Thyroid gland (tissue), 4 donors: ENCODE measurements at regions not wholly inside any gene's neighbourhood (a gene's known extent, or its start where the extent isn't known, plus 50 kb on each side); places are given as distances from the start of the nearest gene placed in this dataset.

Source experiments
- DNase-seq, 2 donors: peaks; one replicate each; pipeline ENCODE4 v3.0.0-alpha.2; 2019
- H3K27ac ChIP-seq, 3 donors: fragments of 200-600 bp; sonication (generic); 1 replicate in 2 of 3; 2 replicates in 1 of 3; pipeline ENCODE4 v1.5.1; 2016 to 2019; ENCODE audit warnings: mild to moderate bottlenecking in 1 of 3, moderate library complexity in 1 of 3
- H3K27me3 ChIP-seq: fragments of 200-600 bp; sonication (generic); one replicate; pipeline ENCODE4 v1.5.1; 2019
- H3K36me3 ChIP-seq, 2 donors: fragments of 200-600 bp; sonication (generic); one replicate each; pipeline ENCODE4 v1.5.1; 2016 to 2019
- H3K4me1 ChIP-seq, 2 donors: fragments of 200-600 bp; sonication (generic); one replicate each; pipeline ENCODE4 v1.5.1; 2017 to 2019
- H3K4me3 ChIP-seq, 3 donors: fragments of 200-600 bp; sonication (generic); replicated peaks in 1 of 3; 1 replicate in 2 of 3; 2 replicates in 1 of 3; pipeline ENCODE4 v1.5.1; 2016; ENCODE audit warnings: mild to moderate bottlenecking in 1 of 3
- H3K9me3 ChIP-seq: fragments of 200-600 bp; sonication (generic); one replicate; pipeline ENCODE4 v1.5.1; 2017
- POLR2A ChIP-seq, 2 donors: fragments of 450-650 bp; IDR thresholded peaks; one replicate each; pipeline ENCODE4 v1.6.1; 2017; ENCODE audit warnings: antibody characterized with exemption in 2 of 2, mild to moderate bottlenecking in 2 of 2, moderate library complexity in 1 of 2
- WGBS, 2 donors: methylation state at CpG; one replicate each; pipeline ENCODE4 v1.1.5; 2017; 5-methylcytosine and 5-hydroxymethylcytosine counted together
- intact Hi-C: fragments of 100-400 bp; cut with DNase I; formaldehyde crosslinking; loops from one replicate; pipeline ENCODE4 v1.15.1; 2023
- TF ChIP-seq, protein P1 (sequence below), 6 experiments: fragments of 200-600 bp in 3 of 6; fragments of 450-650 bp in 3 of 6; sonication (generic) in 3 of 6; IDR thresholded peaks; one replicate each; pipeline ENCODE4 v1.5.1; 2016 to 2019; ENCODE audit warnings: antibody characterized with exemption in 6 of 6, mild to moderate bottlenecking in 2 of 6, inconsistent platforms in 1 of 6, moderate library complexity in 1 of 6

DNA sequence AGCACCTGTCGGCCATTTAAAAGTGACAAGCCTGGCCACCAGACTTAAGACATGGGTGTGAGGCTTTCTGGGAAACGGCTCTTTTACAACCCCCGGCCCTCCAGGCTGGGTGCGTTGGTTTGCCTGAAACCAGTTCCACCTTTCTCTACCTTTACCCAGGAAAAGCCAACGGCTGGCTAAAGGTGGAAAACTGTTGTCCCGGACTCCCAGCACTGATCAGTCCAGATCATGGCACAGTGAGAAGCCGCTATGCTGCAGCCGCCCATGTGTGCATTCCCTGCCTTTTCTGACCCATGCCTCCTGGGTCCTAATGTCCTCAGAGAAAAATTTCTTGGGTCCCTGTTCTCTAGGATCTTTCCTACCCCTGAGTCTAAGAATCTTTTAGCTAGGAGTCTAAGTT is 655.7 kb upstream of the HS3ST5 start:
- no peak overlapping the region for H3K4me3 ChIP-seq
- 89 to 94% methylated on average over 8 of the region's 8 CpGs for WGBS, 2 donors
- H3K27me3 ChIP-seq: no peaks in the 10 kb centered on the region
- intact Hi-C loops: no loop called here
- DNase-seq: no peak
- no peaks in the 10 kb centered on the region for H3K36me3 ChIP-seq
- TF ChIP-seq, protein P1, sequence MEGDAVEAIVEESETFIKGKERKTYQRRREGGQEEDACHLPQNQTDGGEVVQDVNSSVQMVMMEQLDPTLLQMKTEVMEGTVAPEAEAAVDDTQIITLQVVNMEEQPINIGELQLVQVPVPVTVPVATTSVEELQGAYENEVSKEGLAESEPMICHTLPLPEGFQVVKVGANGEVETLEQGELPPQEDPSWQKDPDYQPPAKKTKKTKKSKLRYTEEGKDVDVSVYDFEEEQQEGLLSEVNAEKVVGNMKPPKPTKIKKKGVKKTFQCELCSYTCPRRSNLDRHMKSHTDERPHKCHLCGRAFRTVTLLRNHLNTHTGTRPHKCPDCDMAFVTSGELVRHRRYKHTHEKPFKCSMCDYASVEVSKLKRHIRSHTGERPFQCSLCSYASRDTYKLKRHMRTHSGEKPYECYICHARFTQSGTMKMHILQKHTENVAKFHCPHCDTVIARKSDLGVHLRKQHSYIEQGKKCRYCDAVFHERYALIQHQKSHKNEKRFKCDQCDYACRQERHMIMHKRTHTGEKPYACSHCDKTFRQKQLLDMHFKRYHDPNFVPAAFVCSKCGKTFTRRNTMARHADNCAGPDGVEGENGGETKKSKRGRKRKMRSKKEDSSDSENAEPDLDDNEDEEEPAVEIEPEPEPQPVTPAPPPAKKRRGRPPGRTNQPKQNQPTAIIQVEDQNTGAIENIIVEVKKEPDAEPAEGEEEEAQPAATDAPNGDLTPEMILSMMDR (IDR thresholded peaks at IDR 0.05): no peak
- TF ChIP-seq POLR2A (IDR thresholded peaks at IDR 0.05): no peak
- no peak overlapping the region for H3K27ac ChIP-seq
- H3K9me3 ChIP-seq: no peaks in the 10 kb centered on the region
- no peaks in the 10 kb centered on the region for H3K4me1 ChIP-seq

DNA sequence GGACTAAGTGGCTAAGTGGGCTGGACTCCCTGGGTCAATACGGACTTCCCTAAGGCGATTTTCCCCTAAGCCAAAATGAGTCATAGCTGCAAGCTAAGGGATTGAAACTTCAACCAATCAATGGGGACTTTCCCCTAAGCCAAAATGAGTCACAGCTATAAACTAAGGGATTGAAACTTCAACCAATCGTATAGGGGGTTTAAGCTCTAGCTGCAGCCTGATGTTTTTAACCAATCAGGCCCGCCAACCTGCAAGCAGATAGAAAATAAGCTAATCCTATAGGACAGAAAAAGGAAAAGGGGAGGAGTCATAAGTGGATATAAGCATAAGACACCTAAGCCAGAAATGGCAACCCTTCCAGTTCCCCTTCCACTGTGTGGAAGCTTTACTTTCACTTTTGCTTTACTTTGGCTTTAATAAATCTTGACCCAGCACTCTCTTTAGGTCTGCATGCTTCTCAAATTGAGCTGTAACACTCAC is 655.0 kb upstream of the HS3ST5 start:
- WGBS, 2 donors: 87 to 91% methylated on average over 4 of the region's 4 CpGs
- Histone ChIP-seq H3K4me1 (no peaks in the 10 kb centered on the region), H3K4me3 (no peak overlapping the region), H3K9me3 (no peaks in the 10 kb centered on the region), H3K27me3 (no peaks in the 10 kb centered on the region), H3K27ac (no peak overlapping the region), H3K36me3 (no peaks in the 10 kb centered on the region)
- intact Hi-C loops: no loop called here
- TF ChIP-seq, protein P1 (IDR thresholded peaks at IDR 0.05): no peak
- TF ChIP-seq POLR2A (IDR thresholded peaks at IDR 0.05): no peak
- DNase-seq: no peak

DNA sequence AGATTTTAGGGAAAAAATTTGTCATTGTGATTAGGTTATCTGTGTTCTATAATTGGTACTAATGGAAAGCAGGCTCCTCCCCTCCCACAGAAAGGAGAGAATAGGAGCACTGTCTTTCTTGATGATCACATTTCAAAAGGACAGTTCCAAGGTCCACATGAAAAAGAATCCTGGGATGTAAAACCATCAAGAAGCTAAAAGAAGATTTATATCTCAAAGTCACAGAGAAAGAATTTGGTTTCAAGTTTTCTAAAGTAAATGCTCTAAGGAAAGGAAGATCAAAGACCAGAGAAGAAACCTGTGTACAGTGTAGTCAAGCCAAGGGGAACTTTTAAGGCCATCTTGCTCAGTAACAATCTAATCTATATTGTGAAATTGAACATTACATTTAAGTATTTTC is 652.7 kb upstream of the HS3ST5 start:
- H3K4me1 ChIP-seq: no peaks in the 10 kb centered on the region
- intact Hi-C loops: no loop called here
- no peak overlapping the region for H3K27ac ChIP-seq
- H3K9me3 ChIP-seq: no peaks in the 10 kb centered on the region
- H3K4me3 ChIP-seq: no peak overlapping the region
- H3K36me3 ChIP-seq: no peaks in the 10 kb centered on the region
- no peak for TF ChIP-seq POLR2A (IDR thresholded peaks at IDR 0.05)
- TF ChIP-seq, protein P1 (IDR thresholded peaks at IDR 0.05): no peak
- no peaks in the 10 kb centered on the region for H3K27me3 ChIP-seq
- DNase-seq: no peak

DNA sequence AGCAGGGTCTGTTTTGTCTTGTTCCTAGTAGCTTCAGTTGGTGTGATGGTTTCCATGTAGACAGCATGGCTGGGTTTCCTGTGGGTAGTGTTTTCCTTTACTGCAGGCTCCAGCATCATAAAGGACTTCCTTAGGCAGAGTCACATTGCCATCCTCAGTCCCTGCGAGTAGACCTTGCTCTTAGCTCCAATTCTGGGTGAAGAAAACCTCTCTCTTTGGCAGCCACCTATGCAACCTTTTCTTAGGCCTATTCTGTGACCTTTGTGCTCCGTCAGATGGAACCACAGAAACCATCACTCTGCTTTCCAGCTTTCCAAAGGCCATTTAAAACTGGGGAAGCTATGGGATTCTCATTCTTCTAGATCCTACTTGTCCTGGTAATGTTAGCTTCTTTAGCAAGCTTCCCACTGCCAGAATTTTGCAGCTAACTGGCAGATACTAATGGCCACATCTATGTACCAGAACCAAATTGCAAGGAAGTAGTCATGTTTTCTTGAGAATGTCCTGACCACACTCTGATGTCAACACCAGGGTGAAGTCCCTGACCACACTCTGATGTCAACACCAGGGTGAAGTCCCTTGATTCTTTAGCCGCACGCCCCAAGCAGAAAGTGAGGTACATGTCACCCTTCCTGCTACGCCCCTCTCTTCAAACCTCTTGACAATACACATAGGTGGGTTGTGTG is 646.6 kb upstream of the HS3ST5 start:
- WGBS, 2 donors: 87 to 91% methylated on average over 5 of the region's 5 CpGs

DNA sequence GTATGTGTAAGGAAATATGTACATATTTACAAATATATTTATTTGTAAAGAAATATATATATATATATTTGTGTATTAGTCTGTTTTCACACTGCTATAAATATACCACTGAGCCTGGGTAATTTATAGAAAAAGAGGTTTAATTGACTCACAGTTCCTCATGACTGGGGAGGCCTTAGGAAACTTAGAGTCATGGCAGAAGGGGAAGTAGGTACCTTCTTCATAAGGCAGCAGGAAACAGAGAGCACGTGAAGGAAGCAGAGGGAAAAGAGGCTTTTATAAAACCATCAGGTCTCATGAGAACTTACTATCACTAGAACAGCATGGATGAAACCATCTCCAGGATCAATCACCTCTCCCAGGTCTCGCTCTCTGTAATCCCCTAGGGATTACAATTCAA is 644.5 kb upstream of the HS3ST5 start:
- TF ChIP-seq, protein P1 (IDR thresholded peaks at IDR 0.05): no peak
- no peak for TF ChIP-seq POLR2A (IDR thresholded peaks at IDR 0.05)

More for the DNA sequence above, 646.6 kb upstream of the HS3ST5 start:
- intact Hi-C loops: no loop called here
- Histone ChIP-seq H3K27me3 (no peaks in the 10 kb centered on the region), H3K4me1 (no peaks in the 10 kb centered on the region), H3K36me3 (no peaks in the 10 kb centered on the region), H3K27ac (no peak overlapping the region), H3K4me3 (no peak overlapping the region), H3K9me3 (no peaks in the 10 kb centered on the region)
- no peak for DNase-seq
- TF ChIP-seq POLR2A (IDR thresholded peaks at IDR 0.05): no peak
- TF ChIP-seq, protein P1 (IDR thresholded peaks at IDR 0.05): no peak

More for the DNA sequence above, 644.5 kb upstream of the HS3ST5 start:
- H3K36me3 ChIP-seq: no peaks in the 10 kb centered on the region
- no peaks in the 10 kb centered on the region for H3K9me3 ChIP-seq
- H3K27me3 ChIP-seq: no peaks in the 10 kb centered on the region
- no peak overlapping the region for H3K27ac ChIP-seq
- intact Hi-C loops: no loop called here
- WGBS, 2 donors: 80 to 83% methylated on average over 2 of the region's 2 CpGs
- no peak for DNase-seq
- H3K4me3 ChIP-seq: no peak overlapping the region
- no peaks in the 10 kb centered on the region for H3K4me1 ChIP-seq
